ENCODE measurements at regions not wholly inside any gene's neighbourhood (a gene's known extent, or its start where the extent isn't known, plus 50 kb on each side); places are given as distances from the start of the nearest gene placed in this dataset.
"Not testable (repeated sequence)": the region's sequence is repeated elsewhere in the genome, so short reads cannot be mapped to it uniquely, and the experiment has no call there.

- H3K36me3 ChIP-seq (ENCODE audit: control insufficient read depth in 2 of 2, insufficient read depth in 2 of 2, low read length in 1 of 2), result no peaks in the 10 kb centered on the region
- H3K4me3 ChIP-seq (ENCODE audit: low read length in 2 of 2), result no peak overlapping the region
- DNase-seq (ENCODE audit: low read depth in 6 of 9, low spot score in 9 of 9), result no peak
- no peaks in the 10 kb centered on the region for H3K27me3 ChIP-seq (ENCODE audit: control insufficient read depth in 2 of 2, insufficient read depth in 1 of 2, low read length in 1 of 2)
- H3K27ac ChIP-seq (ENCODE audit: low read depth in 1 of 2, low read length in 1 of 2), result no peak overlapping the region
- 85% methylated on average over 1 of the region's 1 CpG for WGBS
- no peaks in the 10 kb centered on the region for H3K9me3 ChIP-seq (ENCODE audit: control insufficient read depth in 2 of 2, insufficient read depth in 1 of 2, low read length in 1 of 2)
- H3K4me1 ChIP-seq (ENCODE audit: control insufficient read depth in 2 of 2, insufficient read depth in 2 of 2, low read length in 2 of 2), result no peaks in the 10 kb centered on the region
Measured at GRCh38 chr2:208757364-208757763, 350.8 kb downstream of the PTH2R start.

DNA sequence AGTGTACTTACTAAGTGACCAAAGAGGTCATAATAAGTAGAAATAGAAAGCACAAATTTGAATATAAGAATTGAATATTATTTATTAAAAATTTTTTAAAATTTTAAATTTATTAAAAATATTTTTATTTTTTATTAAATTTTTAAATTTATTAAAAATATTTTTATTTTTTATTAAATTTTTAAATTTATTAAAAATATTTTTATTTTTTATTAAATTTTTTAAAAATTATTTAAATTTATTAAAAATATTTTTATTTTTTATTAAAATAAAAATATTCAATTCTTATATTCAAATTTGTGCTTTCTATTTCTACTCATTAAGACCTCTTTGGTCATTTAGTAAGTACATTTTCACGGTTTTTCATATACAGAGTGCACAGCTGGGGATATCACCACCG is 366.5 kb downstream of the PTH2R start:
- WGBS, result 95% methylated on average over 2 of the region's 2 CpGs
- not testable (repeated sequence) for DNase-seq (ENCODE audit: low read depth in 6 of 9, low spot score in 9 of 9)

DNA sequence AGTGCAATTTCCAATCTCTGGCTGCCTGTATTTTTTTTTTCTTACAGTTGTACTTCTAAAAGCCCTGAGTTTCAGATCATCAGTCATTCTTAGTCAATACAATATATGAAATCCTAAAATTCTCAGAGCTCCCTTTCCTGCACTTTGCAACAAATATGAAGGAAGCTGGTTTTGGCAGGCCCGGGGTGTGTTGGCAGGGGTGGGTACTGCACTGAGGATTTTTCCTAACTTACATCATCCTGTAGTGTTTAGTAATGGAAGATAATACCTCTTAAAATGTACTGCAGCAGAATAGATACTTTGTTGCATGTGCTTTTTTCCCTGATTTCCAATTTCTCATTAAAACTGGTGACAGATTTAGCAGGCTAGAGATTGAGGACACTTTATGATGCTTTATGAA is 374.6 kb downstream of the PTH2R start:
- H3K9me3 ChIP-seq (ENCODE audit: control insufficient read depth in 2 of 2, insufficient read depth in 1 of 2, low read length in 1 of 2), result peaks cover 0 to 5% of the 10 kb centered on the region in 2 donors
- H3K4me3 ChIP-seq (ENCODE audit: low read length in 2 of 2), result no peak overlapping the region
- no peaks in the 10 kb centered on the region for H3K4me1 ChIP-seq (ENCODE audit: control insufficient read depth in 2 of 2, insufficient read depth in 2 of 2, low read length in 2 of 2)
- no peak for DNase-seq (ENCODE audit: low read depth in 6 of 9, low spot score in 9 of 9)
- H3K27ac ChIP-seq (ENCODE audit: low read depth in 1 of 2, low read length in 1 of 2), result no peak overlapping the region
- H3K36me3 ChIP-seq (ENCODE audit: control insufficient read depth in 2 of 2, insufficient read depth in 2 of 2, low read length in 1 of 2), result no peaks in the 10 kb centered on the region
- no peaks in the 10 kb centered on the region for H3K27me3 ChIP-seq (ENCODE audit: control insufficient read depth in 2 of 2, insufficient read depth in 1 of 2, low read length in 1 of 2)
- WGBS, result 96% methylated on average over 1 of the region's 1 CpG

More for the DNA sequence above, 366.5 kb downstream of the PTH2R start:
- not testable (repeated sequence) for H3K27ac ChIP-seq (ENCODE audit: low read depth in 1 of 2, low read length in 1 of 2); H3K9me3 ChIP-seq (ENCODE audit: control insufficient read depth in 2 of 2, insufficient read depth in 1 of 2, low read length in 1 of 2); H3K36me3 ChIP-seq (ENCODE audit: control insufficient read depth in 2 of 2, insufficient read depth in 2 of 2, low read length in 1 of 2); H3K27me3 ChIP-seq (ENCODE audit: control insufficient read depth in 2 of 2, insufficient read depth in 1 of 2, low read length in 1 of 2); H3K4me3 ChIP-seq (ENCODE audit: low read length in 2 of 2); H3K4me1 ChIP-seq (ENCODE audit: control insufficient read depth in 2 of 2, insufficient read depth in 2 of 2, low read length in 2 of 2)

DNA sequence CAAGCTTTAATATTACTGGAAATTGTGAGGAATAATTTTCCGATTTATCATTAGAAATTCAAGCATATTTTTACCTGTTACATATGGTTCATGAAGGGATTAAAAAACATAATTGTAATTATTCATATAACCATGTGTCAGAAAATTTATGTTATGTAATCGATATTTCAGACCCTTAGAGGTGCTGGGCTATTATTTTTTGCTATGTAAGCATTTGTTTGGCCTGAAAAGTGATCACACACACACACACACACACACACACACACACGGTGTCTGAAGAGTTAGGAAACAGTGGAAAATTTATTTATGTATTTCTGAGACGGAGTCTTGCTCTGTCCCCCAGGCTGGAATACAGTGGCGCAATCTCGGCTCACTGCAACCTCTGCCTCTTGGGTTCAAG is 375.5 kb downstream of the PTH2R start:
- WGBS, result 68% methylated on average over 6 of the region's 6 CpGs
- no peaks in the 10 kb centered on the region for H3K36me3 ChIP-seq (ENCODE audit: control insufficient read depth in 2 of 2, insufficient read depth in 2 of 2, low read length in 1 of 2)
- no peak for DNase-seq (ENCODE audit: low read depth in 6 of 9, low spot score in 9 of 9)
- H3K27me3 ChIP-seq (ENCODE audit: control insufficient read depth in 2 of 2, insufficient read depth in 1 of 2, low read length in 1 of 2), result no peaks in the 10 kb centered on the region
- H3K9me3 ChIP-seq (ENCODE audit: control insufficient read depth in 2 of 2, insufficient read depth in 1 of 2, low read length in 1 of 2), result peaks cover 0 to 5% of the 10 kb centered on the region in 2 donors
- H3K4me1 ChIP-seq (ENCODE audit: control insufficient read depth in 2 of 2, insufficient read depth in 2 of 2, low read length in 2 of 2), result no peaks in the 10 kb centered on the region
- H3K27ac ChIP-seq (ENCODE audit: low read depth in 1 of 2, low read length in 1 of 2), result no peak overlapping the region
- H3K4me3 ChIP-seq (ENCODE audit: low read length in 2 of 2), result no peak overlapping the region

- no peak for DNase-seq (ENCODE audit: low read depth in 6 of 9, low spot score in 9 of 9)
- H3K9me3 ChIP-seq (ENCODE audit: control insufficient read depth in 2 of 2, insufficient read depth in 1 of 2, low read length in 1 of 2), result peaks cover 0 to 5% of the 10 kb centered on the region in 2 donors
- no peaks in the 10 kb centered on the region for H3K36me3 ChIP-seq (ENCODE audit: control insufficient read depth in 2 of 2, insufficient read depth in 2 of 2, low read length in 1 of 2)
- no peak overlapping the region for H3K27ac ChIP-seq (ENCODE audit: low read depth in 1 of 2, low read length in 1 of 2)
- no peaks in the 10 kb centered on the region for H3K4me1 ChIP-seq (ENCODE audit: control insufficient read depth in 2 of 2, insufficient read depth in 2 of 2, low read length in 2 of 2)
- no peaks in the 10 kb centered on the region for H3K27me3 ChIP-seq (ENCODE audit: control insufficient read depth in 2 of 2, insufficient read depth in 1 of 2, low read length in 1 of 2)
- H3K4me3 ChIP-seq (ENCODE audit: low read length in 2 of 2), result no peak overlapping the region
Measured at GRCh38 chr2:208783184-208783583, 376.6 kb downstream of the PTH2R start.

DNA sequence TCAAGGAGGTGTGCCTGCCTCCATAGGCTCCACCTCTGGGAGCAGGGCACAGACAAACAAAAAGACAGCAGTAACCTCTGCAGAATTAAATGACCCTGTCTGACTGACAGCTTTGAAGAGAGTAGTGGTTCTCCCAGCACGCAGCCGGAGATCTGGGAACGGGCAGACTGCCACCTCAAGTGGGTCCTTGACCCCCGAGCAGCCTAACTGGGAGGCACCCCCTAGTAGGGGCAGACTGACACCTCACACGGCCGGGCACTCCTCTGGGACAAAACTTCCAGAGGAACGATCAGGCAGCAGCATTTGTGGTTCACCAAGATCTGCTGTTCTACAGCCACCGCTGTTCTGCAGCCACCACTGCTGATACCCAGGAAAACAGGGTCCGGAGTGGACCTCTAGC is 378.2 kb downstream of the PTH2R start:
- not testable (repeated sequence) for H3K9me3 ChIP-seq (ENCODE audit: control insufficient read depth in 2 of 2, insufficient read depth in 1 of 2, low read length in 1 of 2); H3K27ac ChIP-seq (ENCODE audit: low read depth in 1 of 2, low read length in 1 of 2); H3K4me3 ChIP-seq (ENCODE audit: low read length in 2 of 2); H3K4me1 ChIP-seq (ENCODE audit: control insufficient read depth in 2 of 2, insufficient read depth in 2 of 2, low read length in 2 of 2); DNase-seq (ENCODE audit: low read depth in 6 of 9, low spot score in 9 of 9); H3K27me3 ChIP-seq (ENCODE audit: control insufficient read depth in 2 of 2, insufficient read depth in 1 of 2, low read length in 1 of 2); H3K36me3 ChIP-seq (ENCODE audit: control insufficient read depth in 2 of 2, insufficient read depth in 2 of 2, low read length in 1 of 2)
- 95% methylated on average over 9 of the region's 9 CpGs for WGBS

DNA sequence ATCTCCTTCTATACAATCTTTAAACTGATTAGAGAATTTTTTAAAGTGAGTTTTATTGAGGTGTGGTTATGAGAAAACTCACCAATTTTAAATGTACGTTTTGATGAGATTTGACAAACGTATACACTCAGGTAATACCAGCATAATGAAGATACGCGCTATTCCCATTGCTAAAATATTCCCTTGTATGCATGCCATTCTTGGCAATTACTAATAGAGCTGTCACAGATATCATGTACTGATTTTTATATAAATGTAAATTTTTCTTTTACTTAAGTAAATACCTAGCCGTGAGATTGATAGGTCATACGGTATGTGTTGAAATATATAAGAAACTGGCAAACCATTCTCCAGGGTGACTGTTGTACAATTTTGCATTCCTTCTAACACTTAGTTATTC is 384.7 kb downstream of the PTH2R start:
- H3K27me3 ChIP-seq (ENCODE audit: control insufficient read depth in 2 of 2, insufficient read depth in 1 of 2, low read length in 1 of 2), result no peaks in the 10 kb centered on the region
- no peak overlapping the region for H3K4me3 ChIP-seq (ENCODE audit: low read length in 2 of 2)
- H3K9me3 ChIP-seq (ENCODE audit: control insufficient read depth in 2 of 2, insufficient read depth in 1 of 2, low read length in 1 of 2), result no peaks in the 10 kb centered on the region
- no peaks in the 10 kb centered on the region for H3K36me3 ChIP-seq (ENCODE audit: control insufficient read depth in 2 of 2, insufficient read depth in 2 of 2, low read length in 1 of 2)
- no peak overlapping the region for H3K27ac ChIP-seq (ENCODE audit: low read depth in 1 of 2, low read length in 1 of 2)
- DNase-seq (ENCODE audit: low read depth in 6 of 9, low spot score in 9 of 9), result no peak
- 73% methylated on average over 6 of the region's 6 CpGs for WGBS
- no peaks in the 10 kb centered on the region for H3K4me1 ChIP-seq (ENCODE audit: control insufficient read depth in 2 of 2, insufficient read depth in 2 of 2, low read length in 2 of 2)

GRCh38 chr2:208792766-208793165 is 386.2 kb downstream of the PTH2R start:
- no peaks in the 10 kb centered on the region for H3K27me3 ChIP-seq (ENCODE audit: control insufficient read depth in 2 of 2, insufficient read depth in 1 of 2, low read length in 1 of 2)
- H3K27ac ChIP-seq (ENCODE audit: low read depth in 1 of 2, low read length in 1 of 2), result no peak overlapping the region
- H3K4me1 ChIP-seq (ENCODE audit: control insufficient read depth in 2 of 2, insufficient read depth in 2 of 2, low read length in 2 of 2), result no peaks in the 10 kb centered on the region
- DNase-seq (ENCODE audit: low read depth in 6 of 9, low spot score in 9 of 9), result no peak
- no peaks in the 10 kb centered on the region for H3K9me3 ChIP-seq (ENCODE audit: control insufficient read depth in 2 of 2, insufficient read depth in 1 of 2, low read length in 1 of 2)
- H3K36me3 ChIP-seq (ENCODE audit: control insufficient read depth in 2 of 2, insufficient read depth in 2 of 2, low read length in 1 of 2), result no peaks in the 10 kb centered on the region
- no peak overlapping the region for H3K4me3 ChIP-seq (ENCODE audit: low read length in 2 of 2)
- 88% methylated on average over 8 of the region's 8 CpGs for WGBS

DNA sequence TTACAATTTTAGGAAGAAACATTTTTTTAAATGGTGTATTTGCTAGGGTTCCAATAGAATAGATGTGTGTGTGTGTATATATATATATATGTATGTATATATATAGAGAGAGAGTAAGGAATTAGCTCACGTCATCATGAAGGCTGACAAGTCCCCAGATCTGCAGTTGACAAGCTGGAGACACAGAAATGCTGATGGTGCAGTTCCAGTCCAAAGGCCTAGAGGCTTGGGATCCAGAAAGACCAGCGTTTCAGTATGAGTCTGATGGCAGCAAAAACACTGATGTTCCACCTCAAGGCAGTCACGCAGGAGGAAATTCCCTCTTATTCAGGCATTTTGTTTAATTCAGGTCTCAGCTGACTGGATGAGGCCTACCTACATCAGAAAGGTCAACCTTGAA is 386.8 kb downstream of the PTH2R start:
- H3K27me3 ChIP-seq (ENCODE audit: control insufficient read depth in 2 of 2, insufficient read depth in 1 of 2, low read length in 1 of 2), result no peaks in the 10 kb centered on the region
- no peaks in the 10 kb centered on the region for H3K4me1 ChIP-seq (ENCODE audit: control insufficient read depth in 2 of 2, insufficient read depth in 2 of 2, low read length in 2 of 2)
- no peaks in the 10 kb centered on the region for H3K36me3 ChIP-seq (ENCODE audit: control insufficient read depth in 2 of 2, insufficient read depth in 2 of 2, low read length in 1 of 2)
- 89% methylated on average over 3 of the region's 3 CpGs for WGBS
- no peaks in the 10 kb centered on the region for H3K9me3 ChIP-seq (ENCODE audit: control insufficient read depth in 2 of 2, insufficient read depth in 1 of 2, low read length in 1 of 2)
- H3K27ac ChIP-seq (ENCODE audit: low read depth in 1 of 2, low read length in 1 of 2), result no peak overlapping the region
- DNase-seq (ENCODE audit: low read depth in 6 of 9, low spot score in 9 of 9), result no peak
- no peak overlapping the region for H3K4me3 ChIP-seq (ENCODE audit: low read length in 2 of 2)

DNA sequence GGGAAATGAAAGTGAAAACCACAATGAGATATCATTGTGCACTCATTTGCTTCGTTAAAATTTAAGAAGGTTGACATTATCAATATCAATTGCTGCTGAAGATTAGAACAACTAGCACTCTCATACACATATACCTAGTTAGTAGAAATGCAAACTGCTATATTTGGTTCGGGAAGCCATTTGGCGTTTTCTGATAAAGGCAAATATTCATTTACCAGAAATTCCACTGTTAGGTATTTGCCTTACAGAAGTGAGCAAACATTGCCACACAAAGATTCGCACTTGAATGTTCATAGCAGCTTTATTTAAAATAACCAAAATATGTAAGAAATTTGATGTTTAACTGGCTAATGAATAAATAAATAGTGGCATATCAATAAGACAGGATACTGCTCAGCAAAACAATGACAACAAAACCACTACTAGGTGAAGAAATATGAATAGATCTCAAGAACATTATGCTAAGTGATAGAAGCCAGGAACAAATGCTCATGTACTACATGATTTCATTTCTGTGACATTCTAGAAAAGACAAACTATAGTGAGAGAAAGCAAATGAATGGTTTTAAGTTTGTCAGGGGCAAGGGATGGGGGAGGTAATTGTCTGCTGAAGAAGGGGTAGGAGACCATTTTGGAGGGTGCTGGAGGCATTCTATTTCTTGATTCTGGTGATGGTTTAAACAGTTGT is 387.8 kb downstream of the PTH2R start:
- DNase-seq (ENCODE audit: low read depth in 6 of 9, low spot score in 9 of 9), result no peak
- H3K9me3 ChIP-seq (ENCODE audit: control insufficient read depth in 2 of 2, insufficient read depth in 1 of 2, low read length in 1 of 2), result no peaks in the 10 kb centered on the region
- 93% methylated on average over 4 of the region's 4 CpGs for WGBS

More for the DNA sequence above, 387.8 kb downstream of the PTH2R start:
- Histone ChIP-seq H3K4me1 (ENCODE audit: control insufficient read depth in 2 of 2, insufficient read depth in 2 of 2, low read length in 2 of 2) (no peaks in the 10 kb centered on the region), H3K36me3 (ENCODE audit: control insufficient read depth in 2 of 2, insufficient read depth in 2 of 2, low read length in 1 of 2) (no peaks in the 10 kb centered on the region), H3K27ac (ENCODE audit: low read depth in 1 of 2, low read length in 1 of 2) (no peak overlapping the region), H3K4me3 (ENCODE audit: low read length in 2 of 2) (no peak overlapping the region), H3K27me3 (ENCODE audit: control insufficient read depth in 2 of 2, insufficient read depth in 1 of 2, low read length in 1 of 2) (no peaks in the 10 kb centered on the region)
